ENCODE measurements at regions not wholly inside any gene's neighbourhood (a gene's known extent, or its start where the extent isn't known, plus 50 kb on each side); places are given as distances from the start of the nearest gene placed in this dataset.

- no peak for TF ChIP-seq CTCF (IDR thresholded peaks at IDR 0.05)
- no peak for TF ChIP-seq POLR2A (IDR thresholded peaks at IDR 0.05)
Measured at GRCh38 chr3:118629821-118630220, 404.8 kb downstream of the IGSF11 start.

Measured in adrenal gland (tissue), 5 donors.